ENCODE measurements at regions not wholly inside any gene's neighbourhood (a gene's known extent, or its start where the extent isn't known, plus 50 kb on each side); places are given as distances from the start of the nearest gene placed in this dataset.

DNA sequence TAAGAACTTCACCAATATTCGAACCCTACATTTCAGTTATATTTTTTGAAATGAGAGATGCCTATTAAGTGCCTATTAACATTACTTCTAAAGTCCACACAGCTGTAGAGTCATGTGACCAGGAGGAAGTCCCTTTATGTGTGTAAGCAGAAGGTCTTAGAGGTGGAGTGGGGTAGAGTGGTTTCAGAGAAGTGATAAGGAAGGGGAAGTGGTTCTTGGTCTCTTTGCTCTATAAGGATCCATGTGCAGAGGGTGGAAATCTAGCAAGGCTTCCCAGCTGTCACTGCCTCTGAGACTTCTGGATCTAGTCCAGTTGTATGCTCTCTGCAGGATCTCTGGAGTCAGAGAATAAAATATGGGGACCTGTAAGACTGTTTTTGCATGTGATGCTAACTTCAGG is 673.9 kb downstream of the FLRT2 start:
- no peak overlapping the region for H3K4me3 ChIP-seq (ENCODE audit: low read depth, low read length)
- no peak for TF ChIP-seq CTCF (IDR thresholded peaks at IDR 0.05; ENCODE audit: insufficient read depth, low read depth, low read length)
- no peak for DNase-seq (ENCODE audit: low read depth)

DNA sequence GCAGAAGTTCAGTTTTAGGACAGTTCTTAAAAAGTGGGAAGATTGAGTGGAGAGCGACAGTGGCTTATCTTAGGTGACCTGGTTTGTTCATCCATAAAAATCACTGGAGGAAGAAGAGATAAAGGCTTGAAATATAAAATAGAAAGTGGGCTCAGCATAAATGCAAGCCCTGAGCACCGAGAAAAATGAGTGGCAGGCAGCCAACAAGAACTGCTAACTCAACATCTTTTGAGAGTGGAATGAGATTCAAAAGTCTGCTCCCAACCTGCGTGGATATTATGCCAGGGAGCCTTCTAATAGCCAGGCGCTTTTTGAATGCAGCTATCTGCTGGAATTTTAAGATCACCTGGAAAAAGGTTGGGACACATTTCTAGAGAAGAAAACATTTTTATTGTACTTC is 666.5 kb downstream of the FLRT2 start:
- no peak for TF ChIP-seq CTCF (IDR thresholded peaks at IDR 0.05; ENCODE audit: insufficient read depth, low read depth, low read length)
- H3K4me3 ChIP-seq (ENCODE audit: low read depth, low read length) = no peak overlapping the region
- DNase-seq (ENCODE audit: low read depth) = no peak

GRCh38 chr14:86193756-86194155 is 663.8 kb downstream of the FLRT2 start:
- DNase-seq (ENCODE audit: low read depth) = no peak
- no peak for TF ChIP-seq CTCF (IDR thresholded peaks at IDR 0.05; ENCODE audit: insufficient read depth, low read depth, low read length)
- H3K4me3 ChIP-seq (ENCODE audit: low read depth, low read length) = no peak overlapping the region

DNA sequence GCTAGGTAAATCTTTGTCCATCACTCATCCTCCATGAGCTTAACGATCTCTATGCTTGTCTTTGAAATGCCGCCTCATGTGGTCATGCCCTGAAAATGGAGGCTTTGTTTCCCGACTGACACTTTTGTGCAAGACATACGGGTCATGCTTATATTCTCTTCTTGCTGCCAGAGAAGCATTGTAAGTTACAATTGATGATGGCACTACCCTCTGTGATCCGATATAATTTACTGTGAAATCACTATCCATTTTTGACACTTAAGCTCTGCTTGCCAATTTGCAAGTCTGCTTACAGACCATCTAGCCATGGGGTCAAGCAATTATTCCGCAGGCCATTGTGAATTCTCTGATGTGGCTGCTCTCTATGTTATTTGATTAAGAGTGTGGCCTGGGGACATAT is 650.0 kb downstream of the FLRT2 start:
- no peak for TF ChIP-seq CTCF (IDR thresholded peaks at IDR 0.05; ENCODE audit: insufficient read depth, low read depth, low read length)
- no peak overlapping the region for H3K4me3 ChIP-seq (ENCODE audit: low read depth, low read length)
- no peak for DNase-seq (ENCODE audit: low read depth)

DNA sequence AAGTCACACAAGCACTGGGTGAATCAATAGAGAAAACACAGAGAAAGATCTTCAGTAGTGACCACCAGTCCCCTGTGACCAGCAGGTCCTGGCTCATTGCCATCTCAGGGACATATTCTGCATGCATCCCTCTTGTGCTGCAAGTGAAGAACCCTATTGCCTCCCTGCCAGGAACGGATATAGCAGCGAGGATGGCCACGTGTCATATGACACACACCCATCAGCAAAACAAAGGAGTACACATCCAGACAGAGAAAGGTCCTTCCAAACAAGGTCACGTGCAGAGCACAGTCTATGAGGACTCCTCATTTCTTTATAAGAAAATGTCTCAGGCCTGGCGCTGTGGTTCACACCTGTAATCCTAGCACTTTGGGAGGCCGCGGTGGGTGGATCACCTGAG is 638.4 kb downstream of the FLRT2 start:
- no peak for DNase-seq (ENCODE audit: low read depth)
- no peak overlapping the region for H3K4me3 ChIP-seq (ENCODE audit: low read depth, low read length)
- TF ChIP-seq CTCF (IDR thresholded peaks at IDR 0.05; ENCODE audit: insufficient read depth, low read depth, low read length) = no peak

- no peak for DNase-seq (ENCODE audit: low read depth)
- no peak for TF ChIP-seq CTCF (IDR thresholded peaks at IDR 0.05; ENCODE audit: insufficient read depth, low read depth, low read length)
- H3K4me3 ChIP-seq (ENCODE audit: low read depth, low read length) = no peak overlapping the region
Measured at GRCh38 chr14:86166541-86166940, 636.6 kb downstream of the FLRT2 start.

DNA sequence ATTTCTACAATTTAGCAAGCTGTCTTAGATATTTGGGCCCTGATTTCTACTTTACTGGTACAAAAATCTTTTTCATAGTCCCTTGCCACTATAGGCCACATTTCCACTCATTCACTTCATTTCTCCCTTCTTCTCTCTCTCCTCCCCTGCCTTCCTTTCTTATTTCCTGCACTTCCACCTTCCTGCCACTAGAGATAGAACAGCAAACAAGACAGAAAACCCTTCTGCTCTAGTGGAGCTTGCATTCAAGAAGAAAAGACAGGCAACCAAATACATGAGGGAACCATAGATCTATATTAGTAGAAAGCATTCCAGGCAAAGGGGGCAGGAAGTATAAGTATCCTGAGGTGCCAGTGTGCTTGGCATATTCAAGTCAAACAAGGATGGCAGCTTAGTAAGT is 623.5 kb downstream of the FLRT2 start:
- TF ChIP-seq CTCF (IDR thresholded peaks at IDR 0.05; ENCODE audit: insufficient read depth, low read depth, low read length) = no peak
- no peak overlapping the region for H3K4me3 ChIP-seq (ENCODE audit: low read depth, low read length)
- no peak for DNase-seq (ENCODE audit: low read depth)

Data from fibroblast of villous mesenchyme (primary cell).